Neural cell (in vitro differentiated cells): ENCODE measurements at regions not wholly inside any gene's neighbourhood (a gene's known extent, or its start where the extent isn't known, plus 50 kb on each side); places are given as distances from the start of the nearest gene placed in this dataset.

ENCODE experiments used
- H2AFZ ChIP-seq: fragments of 200-600, 300-800 bp; sonication (generic), shearing (Covaris generic); 2 replicates; pipeline ENCODE4 v1.6.0; 2014; ENCODE audit warnings: low read depth, mild to moderate bottlenecking, antibody characterized with exemption, low read length, moderate library complexity
- H3F3A ChIP-seq: fragments of 200-600 bp; shearing (Covaris generic); 2 replicates; pipeline ENCODE4 v1.6.1; 2016; ENCODE audit warnings: mild to moderate bottlenecking, moderate library complexity, mixed read lengths, antibody characterized with exemption, low read length; ENCODE audit not compliant: insufficient read depth, poor library complexity, severe bottlenecking
- H3K27ac ChIP-seq: fragments of 200-600, 300-800 bp; sonication (generic), shearing (Covaris generic); 2 replicates; pipeline ENCODE4 v1.5.1; 2014; ENCODE audit warnings: mild to moderate bottlenecking, low read length, moderate library complexity
- H3K27me3 ChIP-seq: fragments of 300-800, 200-600 bp; sonication (generic), shearing (Covaris generic); 2 replicates; pipeline ENCODE4 v1.6.0; 2014; ENCODE audit warnings: mild to moderate bottlenecking, low read depth, low read length, moderate library complexity; ENCODE audit not compliant: insufficient read depth
- H3K36me3 ChIP-seq: fragments of 300-800, 200-600 bp; sonication (generic), shearing (Covaris generic); 2 replicates; pipeline ENCODE4 v1.5.1; 2014; ENCODE audit warnings: mild to moderate bottlenecking, antibody characterized with exemption, low read length, moderate library complexity; ENCODE audit not compliant: insufficient read depth
- H3K4me2 ChIP-seq: fragments of 300-800, 200-600 bp; sonication (generic), shearing (Covaris generic); 2 replicates; pipeline ENCODE4 v1.6.0; 2014; ENCODE audit warnings: mild to moderate bottlenecking, low read length
- H3K4me3 ChIP-seq: fragments of 300-800, 200-600 bp; sonication (generic), shearing (Covaris generic); 2 replicates; pipeline ENCODE4 v1.5.1; 2014; ENCODE audit warnings: mild to moderate bottlenecking, low read length, moderate library complexity
- H3K79me2 ChIP-seq: fragments of 200-600 bp; shearing (Covaris generic); replicated peaks from 2 replicates; pipeline ENCODE4 v1.6.0; 2014; ENCODE audit warnings: mild to moderate bottlenecking, low read length, moderate library complexity; ENCODE audit not compliant: insufficient read depth
- H3K9ac ChIP-seq: fragments of 300-800, 200-600 bp; sonication (generic), shearing (Covaris generic); 2 replicates; pipeline ENCODE4 v1.6.1; 2016; ENCODE audit warnings: mild to moderate bottlenecking, low read length, mixed read lengths
- H3K9me2 ChIP-seq: fragments of 200-600 bp; shearing (Covaris generic); 2 replicates; pipeline ENCODE4 v1.6.1; 2016; ENCODE audit warnings: mild to moderate bottlenecking, low read length, mixed read lengths; ENCODE audit not compliant: insufficient read depth
- H3K9me3 ChIP-seq: fragments of 200-600, 300-800 bp; sonication (generic), shearing (Covaris generic); 2 replicates; pipeline ENCODE4 v1.6.1; 2016; ENCODE audit warnings: mild to moderate bottlenecking, mixed run types, low read length, moderate library complexity, mixed read lengths
- H4K20me1 ChIP-seq: fragments of 200-600 bp; shearing (Covaris generic); 2 replicates; pipeline ENCODE4 v1.6.1; 2016; ENCODE audit warnings: mild to moderate bottlenecking, mixed run types; ENCODE audit not compliant: insufficient read depth
- EZH2 ChIP-seq: fragments of 200-600, 300-800 bp; shearing (Covaris generic), sonication (generic); IDR thresholded peaks from 2 replicates; pipeline ENCODE4 v1.6.1; 2014; ENCODE audit warnings: antibody characterized with exemption, low read length, borderline replicate concordance, mild to moderate bottlenecking; ENCODE audit not compliant: insufficient read depth, poor library complexity, severe bottlenecking
- MXI1 ChIP-seq: fragments of 450-650 bp; conservative IDR thresholded peaks from 2 replicates; pipeline ENCODE4 v1.6.1; 2014; ENCODE audit warnings: antibody characterized with exemption, mild to moderate bottlenecking; ENCODE audit not compliant: poor library complexity, severe bottlenecking
- POLR2AphosphoS5 ChIP-seq: IDR thresholded peaks from 2 replicates; pipeline ENCODE4 v1.6.1; 2012
- RAD21 ChIP-seq: fragments of 450-650 bp; conservative IDR thresholded peaks from 2 replicates; pipeline ENCODE4 v1.6.1; 2014; ENCODE audit warnings: antibody characterized with exemption, mild to moderate bottlenecking, moderate library complexity
- REST ChIP-seq: IDR thresholded peaks from 2 replicates; pipeline ENCODE4 v1.6.1; 2012; ENCODE audit warnings: borderline replicate concordance
- SMC3 ChIP-seq: fragments of 450-650 bp; conservative IDR thresholded peaks from 2 replicates; pipeline ENCODE4 v1.6.1; 2014; ENCODE audit warnings: antibody characterized with exemption, mild to moderate bottlenecking, moderate library complexity; ENCODE audit not compliant: poor library complexity
- TAF1 ChIP-seq: IDR thresholded peaks from 2 replicates; pipeline ENCODE4 v1.6.1; 2012; ENCODE audit warnings: low read depth
- TF ChIP-seq, protein P1 (sequence below): fragments of 450-650 bp; IDR thresholded peaks from 2 replicates; pipeline ENCODE4 v1.5.1; 2014; ENCODE audit warnings: antibody characterized with exemption, mild to moderate bottlenecking, moderate library complexity; ENCODE audit not compliant: poor library complexity, severe bottlenecking

- no peak for TF ChIP-seq REST
- TF ChIP-seq RAD21: no peak
Measured at GRCh38 chr6:3654898-3655297, 96.6 kb downstream of the PXDC1 start (continued).

DNA sequence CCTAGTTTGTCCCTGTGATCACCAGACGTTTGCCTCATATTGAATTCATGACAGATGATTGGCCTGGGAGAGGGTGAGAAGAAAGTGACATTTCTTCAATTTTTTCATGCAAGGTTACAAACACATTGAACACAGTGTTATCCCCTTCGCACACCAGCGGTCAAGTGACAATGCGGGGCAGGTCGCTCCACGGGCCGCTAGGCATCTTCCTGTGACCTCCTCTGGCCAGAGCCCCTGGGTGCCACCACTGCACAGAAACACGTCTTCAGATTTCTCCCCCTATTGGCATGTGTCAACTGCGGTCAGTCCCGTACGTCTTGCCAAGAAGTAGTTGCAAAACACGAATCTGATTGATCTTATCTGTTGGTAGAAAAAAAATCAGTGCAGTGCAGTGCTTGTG, 97.1 kb downstream of the PXDC1 start:
- Histone ChIP-seq H2AFZ (no peak overlapping the region), H3K9me2 (no peaks in the 10 kb centered on the region), H3K4me3 (no peak overlapping the region), H3K27ac (no peak overlapping the region), H3K9me3 (no peaks in the 10 kb centered on the region), H3K4me2 (no peak overlapping the region), H3K79me2 (no peaks in the 10 kb centered on the region), H4K20me1 (no peaks in the 10 kb centered on the region), H3F3A (no peaks in the 10 kb centered on the region), H3K27me3 (no peaks in the 10 kb centered on the region), H3K9ac (no peak overlapping the region), H3K36me3 (no peaks in the 10 kb centered on the region)
- no peak for TF ChIP-seq SMC3
- TF ChIP-seq, protein P1, sequence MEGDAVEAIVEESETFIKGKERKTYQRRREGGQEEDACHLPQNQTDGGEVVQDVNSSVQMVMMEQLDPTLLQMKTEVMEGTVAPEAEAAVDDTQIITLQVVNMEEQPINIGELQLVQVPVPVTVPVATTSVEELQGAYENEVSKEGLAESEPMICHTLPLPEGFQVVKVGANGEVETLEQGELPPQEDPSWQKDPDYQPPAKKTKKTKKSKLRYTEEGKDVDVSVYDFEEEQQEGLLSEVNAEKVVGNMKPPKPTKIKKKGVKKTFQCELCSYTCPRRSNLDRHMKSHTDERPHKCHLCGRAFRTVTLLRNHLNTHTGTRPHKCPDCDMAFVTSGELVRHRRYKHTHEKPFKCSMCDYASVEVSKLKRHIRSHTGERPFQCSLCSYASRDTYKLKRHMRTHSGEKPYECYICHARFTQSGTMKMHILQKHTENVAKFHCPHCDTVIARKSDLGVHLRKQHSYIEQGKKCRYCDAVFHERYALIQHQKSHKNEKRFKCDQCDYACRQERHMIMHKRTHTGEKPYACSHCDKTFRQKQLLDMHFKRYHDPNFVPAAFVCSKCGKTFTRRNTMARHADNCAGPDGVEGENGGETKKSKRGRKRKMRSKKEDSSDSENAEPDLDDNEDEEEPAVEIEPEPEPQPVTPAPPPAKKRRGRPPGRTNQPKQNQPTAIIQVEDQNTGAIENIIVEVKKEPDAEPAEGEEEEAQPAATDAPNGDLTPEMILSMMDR: no peak
- TF ChIP-seq TAF1: no peak
- TF ChIP-seq REST: no peak
- TF ChIP-seq MXI1: no peak
- no peak for TF ChIP-seq RAD21
- no peak for TF ChIP-seq POLR2AphosphoS5
- TF ChIP-seq EZH2: no peak
